ENCODE measurements at regions not wholly inside any gene's neighbourhood (a gene's known extent, or its start where the extent isn't known, plus 50 kb on each side); places are given as distances from the start of the nearest gene placed in this dataset.

- DNase-seq (ENCODE audit: extremely low spot score), result no peak
- TF ChIP-seq ZNF384 (IDR thresholded peaks at IDR 0.05) (no peak), HDGF (IDR thresholded peaks at IDR 0.05; ENCODE audit: borderline replicate concordance) (no peak), PKNOX1 (IDR thresholded peaks at IDR 0.05) (no peak), SUZ12 (IDR thresholded peaks at IDR 0.05) (no peak), LEF1 (IDR thresholded peaks at IDR 0.05; ENCODE audit: borderline replicate concordance) (no peak), ELF4 (IDR thresholded peaks at IDR 0.05) (no peak), BHLHE40 (IDR thresholded peaks at IDR 0.05; ENCODE audit: borderline replicate concordance) (no peak), CTBP1 (IDR thresholded peaks at IDR 0.05; ENCODE audit: borderline replicate concordance) (no peak), L3MBTL2 (conservative IDR thresholded peaks at IDR 0.05) (no peak), FOXK2 (IDR thresholded peaks at IDR 0.05) (no peak), TARDBP (IDR thresholded peaks at IDR 0.05) (no peak), FOXA1 (IDR thresholded peaks at IDR 0.05) (no peak), FOXM1 (IDR thresholded peaks at IDR 0.05; ENCODE audit: borderline replicate concordance) (no peak), NFRKB (IDR thresholded peaks at IDR 0.05) (no peak)
- POLR2A ChIA-PET, result no interaction called here
- CTCF ChIA-PET, result no interaction called here
These were observed 232.3 kb upstream of the IRX2 start for GRCh38 chr5:2983583-2984300.

DNA sequence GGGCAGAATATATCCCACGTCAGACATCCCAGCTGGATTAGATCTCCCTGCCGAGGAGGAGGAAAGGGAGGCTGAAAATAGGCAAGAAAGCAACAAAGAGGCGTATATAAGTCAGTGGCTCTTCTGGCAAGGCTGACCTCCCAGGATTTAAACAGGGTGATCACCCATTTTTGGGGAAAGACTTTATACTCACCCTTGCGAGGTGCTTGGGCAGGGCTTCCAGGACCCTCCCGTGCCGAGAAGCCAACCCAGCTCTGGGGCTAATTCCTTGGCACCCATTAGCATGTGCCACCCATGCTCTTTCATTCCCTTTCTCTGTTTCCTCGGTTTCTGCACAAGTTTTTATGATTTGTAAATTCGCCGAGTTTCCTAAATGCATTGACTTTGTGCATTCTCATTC is 230.2 kb upstream of the IRX2 start:
- no peak for DNase-seq (ENCODE audit: extremely low spot score)
- ChIA-PET CTCF (no interaction called here), POLR2A (no interaction called here)
- TF ChIP-seq HDGF (IDR thresholded peaks at IDR 0.05; ENCODE audit: borderline replicate concordance), result no peak
- TF ChIP-seq SUZ12 (IDR thresholded peaks at IDR 0.05), result no peak
- TF ChIP-seq LEF1 (IDR thresholded peaks at IDR 0.05; ENCODE audit: borderline replicate concordance), result no peak
- TF ChIP-seq ZNF384 (IDR thresholded peaks at IDR 0.05), result no peak
- no peak for TF ChIP-seq TARDBP (IDR thresholded peaks at IDR 0.05)
- no peak for TF ChIP-seq FOXK2 (IDR thresholded peaks at IDR 0.05)
- no peak for TF ChIP-seq L3MBTL2 (conservative IDR thresholded peaks at IDR 0.05)
- TF ChIP-seq BHLHE40 (IDR thresholded peaks at IDR 0.05; ENCODE audit: borderline replicate concordance), result no peak
- no peak for TF ChIP-seq ELF4 (IDR thresholded peaks at IDR 0.05)
- TF ChIP-seq SP1 (IDR thresholded peaks at IDR 0.05), result no peak
- TF ChIP-seq PKNOX1 (IDR thresholded peaks at IDR 0.05), result no peak
- TF ChIP-seq FOXA1 (IDR thresholded peaks at IDR 0.05), result no peak
- no peak for TF ChIP-seq CTBP1 (IDR thresholded peaks at IDR 0.05; ENCODE audit: borderline replicate concordance)
- no peak for TF ChIP-seq NFRKB (IDR thresholded peaks at IDR 0.05)
- TF ChIP-seq ARNT (IDR thresholded peaks at IDR 0.05), result no peak
- no peak for TF ChIP-seq FOXM1 (IDR thresholded peaks at IDR 0.05; ENCODE audit: borderline replicate concordance)

DNA sequence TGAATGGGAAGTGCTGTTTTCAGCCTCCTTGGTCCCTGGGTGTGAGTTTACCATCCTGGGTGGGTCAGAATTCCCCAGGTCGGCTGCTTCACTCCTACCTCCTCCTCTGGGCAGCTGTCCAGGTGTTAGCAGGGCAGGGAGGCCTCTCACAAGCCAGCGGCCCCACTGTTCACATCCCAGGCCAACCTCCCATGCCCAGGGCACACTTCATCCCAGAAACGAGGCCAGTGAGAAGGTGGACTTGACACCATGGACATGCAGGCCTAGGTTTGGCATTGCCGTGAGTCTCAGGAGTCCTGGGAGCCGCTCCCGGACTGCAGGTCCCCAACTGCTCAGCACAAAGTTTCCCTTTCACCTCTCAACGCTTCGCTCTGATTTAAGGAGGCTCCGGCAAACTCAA is 229.6 kb upstream of the IRX2 start:
- DNase-seq (ENCODE audit: extremely low spot score), result no peak
- ChIA-PET POLR2A (no interaction called here), CTCF (no interaction called here)
- TF ChIP-seq FOXK2 (IDR thresholded peaks at IDR 0.05) (no peak), BHLHE40 (IDR thresholded peaks at IDR 0.05; ENCODE audit: borderline replicate concordance) (no peak)

GRCh38 chr5:2960294-2960693 is 208.8 kb upstream of the IRX2 start:
- no peak for DNase-seq (ENCODE audit: extremely low spot score)
- TF ChIP-seq FOXM1 (IDR thresholded peaks at IDR 0.05; ENCODE audit: borderline replicate concordance) (no peak), NFRKB (IDR thresholded peaks at IDR 0.05) (no peak), LEF1 (IDR thresholded peaks at IDR 0.05; ENCODE audit: borderline replicate concordance) (no peak), PKNOX1 (IDR thresholded peaks at IDR 0.05) (no peak), SP1 (IDR thresholded peaks at IDR 0.05) (no peak), TARDBP (IDR thresholded peaks at IDR 0.05) (no peak), ZNF384 (IDR thresholded peaks at IDR 0.05) (no peak), SUZ12 (IDR thresholded peaks at IDR 0.05) (no peak)
- ChIA-PET CTCF (no interaction called here), POLR2A (no interaction called here)

DNA sequence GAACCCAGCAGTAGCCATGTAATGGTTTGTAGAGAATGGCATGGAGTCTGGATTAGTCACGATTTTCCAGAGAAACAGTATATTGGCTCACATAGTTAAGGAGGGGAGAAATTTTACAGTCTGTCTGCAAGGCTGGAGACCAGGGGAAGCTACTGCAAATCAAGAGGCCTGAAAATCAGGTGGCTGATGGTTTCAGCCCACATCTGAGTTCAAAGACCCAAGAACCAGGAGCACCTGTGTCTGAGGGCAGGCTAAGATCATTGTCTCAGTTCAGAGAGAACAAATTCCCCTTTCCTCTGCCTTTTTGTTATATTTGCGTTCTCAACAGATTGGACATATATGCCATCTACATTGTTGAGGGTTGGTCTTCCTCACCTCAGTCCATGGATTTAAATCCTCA is 207.5 kb upstream of the IRX2 start:
- no peak for DNase-seq (ENCODE audit: extremely low spot score)
- CTCF ChIA-PET, result no interaction called here
- TF ChIP-seq SUZ12 (IDR thresholded peaks at IDR 0.05), result no peak
- TF ChIP-seq CTBP1 (IDR thresholded peaks at IDR 0.05; ENCODE audit: borderline replicate concordance), result no peak
- TF ChIP-seq LEF1 (IDR thresholded peaks at IDR 0.05; ENCODE audit: borderline replicate concordance), result no peak
- TF ChIP-seq FOXM1 (IDR thresholded peaks at IDR 0.05; ENCODE audit: borderline replicate concordance), result no peak
- TF ChIP-seq L3MBTL2 (conservative IDR thresholded peaks at IDR 0.05), result no peak
- TF ChIP-seq TARDBP (IDR thresholded peaks at IDR 0.05), result no peak
- no peak for TF ChIP-seq NFRKB (IDR thresholded peaks at IDR 0.05)
- POLR2A ChIA-PET, result no interaction called here

DNA sequence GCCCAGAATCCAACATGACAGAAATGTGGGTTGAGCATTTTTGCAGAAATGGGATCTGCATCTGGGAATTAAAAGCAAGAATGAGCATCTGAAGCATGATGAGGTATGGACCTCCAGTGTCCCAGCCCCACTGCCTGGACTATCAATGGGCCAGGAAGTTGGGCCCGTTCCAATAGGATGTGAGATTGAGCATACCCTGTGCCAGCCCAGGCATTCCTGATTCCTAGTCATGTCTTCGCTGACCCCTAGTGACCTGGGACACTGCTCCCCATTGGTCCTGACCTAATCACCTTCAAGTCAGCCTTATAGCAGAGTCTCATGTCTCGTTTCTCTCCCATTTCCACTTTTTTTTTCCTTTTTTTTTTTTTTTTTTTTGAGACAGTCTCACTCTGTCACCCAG is 197.4 kb upstream of the IRX2 start:
- CTCF ChIA-PET, result no interaction called here
- TF ChIP-seq LEF1 (IDR thresholded peaks at IDR 0.05; ENCODE audit: borderline replicate concordance) (no peak), PKNOX1 (IDR thresholded peaks at IDR 0.05) (no peak), FOXA1 (IDR thresholded peaks at IDR 0.05) (no peak), NFRKB (IDR thresholded peaks at IDR 0.05) (no peak), SUZ12 (IDR thresholded peaks at IDR 0.05) (no peak), ZNF384 (IDR thresholded peaks at IDR 0.05) (no peak), HDGF (IDR thresholded peaks at IDR 0.05; ENCODE audit: borderline replicate concordance) (no peak), TARDBP (IDR thresholded peaks at IDR 0.05) (no peak), FOXM1 (IDR thresholded peaks at IDR 0.05; ENCODE audit: borderline replicate concordance) (no peak), FOXK2 (IDR thresholded peaks at IDR 0.05) (no peak)
- POLR2A ChIA-PET, result no interaction called here
- no peak for DNase-seq (ENCODE audit: extremely low spot score)

Data from HEK293T (cell line).